Inflammatory macrophage treated with lipopolysaccharide for 1 hour (primary cell): ENCODE measurements at regions not wholly inside any gene's neighbourhood (a gene's known extent, or its start where the extent isn't known, plus 50 kb on each side); places are given as distances from the start of the nearest gene placed in this dataset.
A peak's percentile ranks its signal among the peaks of the same experiment; 100 is the strongest.
"Not testable (repeated sequence)": the region's sequence is repeated elsewhere in the genome, so short reads cannot be mapped to it uniquely, and the experiment has no call there.

Source experiments
- DNase-seq, 2 donors: peaks; one replicate each; pipeline ENCODE4 v3.0.0-alpha.2; 2020 to 2022

GRCh38 chr3:82143661-82144412 is 382.4 kb upstream of the GBE1 start:
- DNase-seq = no peak

DNA sequence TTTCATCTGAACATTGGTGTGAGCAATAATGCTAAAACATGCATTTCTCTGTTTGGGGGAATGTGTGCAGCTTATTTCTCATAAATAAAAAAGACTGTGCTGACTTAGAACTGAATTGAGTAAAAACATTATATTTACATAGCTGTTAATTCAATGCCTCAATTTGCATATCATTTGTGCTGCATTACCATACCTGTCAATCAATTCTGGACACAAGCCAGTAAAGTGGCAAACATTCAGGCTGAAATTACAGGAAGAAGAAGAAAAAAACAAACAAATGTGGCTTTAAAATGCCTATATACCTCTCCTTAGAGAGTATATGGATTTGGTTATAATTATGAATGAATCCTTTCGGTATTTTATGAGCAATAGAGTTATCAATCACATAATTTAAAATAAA is 380.1 kb upstream of the GBE1 start:
- no peak for DNase-seq

- DNase-seq = no peak
These were observed 376.4 kb upstream of the GBE1 start for GRCh38 chr3:82137861-82138260.

DNA sequence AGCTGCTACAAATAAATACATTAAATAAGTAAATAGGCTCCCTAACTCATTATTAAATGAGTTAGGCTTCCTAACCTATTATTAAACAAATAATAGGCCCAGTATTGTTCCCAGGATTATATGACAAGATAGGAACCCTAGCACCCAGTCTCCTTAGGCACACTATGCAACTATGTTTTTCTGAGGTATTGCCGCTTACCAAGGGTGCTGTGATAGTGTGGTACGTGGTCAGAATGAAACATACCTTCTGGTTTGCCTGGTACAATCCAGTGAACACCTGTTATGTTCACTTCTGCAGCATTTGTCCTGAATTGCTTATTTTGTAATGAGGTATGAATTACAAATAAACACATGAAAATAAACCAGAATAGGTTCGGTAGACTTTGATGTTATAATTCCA is 375.6 kb upstream of the GBE1 start:
- DNase-seq = no peak

GRCh38 chr3:82133070-82133606 is 371.7 kb upstream of the GBE1 start:
- peak; percentile 26 to 56 for DNase-seq

- no peak for DNase-seq
These were observed 371.0 kb upstream of the GBE1 start for GRCh38 chr3:82132210-82133069.

- DNase-seq = peak; percentile 87
These were observed 368.6 kb upstream of the GBE1 start for GRCh38 chr3:82130046-82130445.

- no peak for DNase-seq
These were observed 367.9 kb upstream of the GBE1 start for GRCh38 chr3:82129221-82129801.

DNA sequence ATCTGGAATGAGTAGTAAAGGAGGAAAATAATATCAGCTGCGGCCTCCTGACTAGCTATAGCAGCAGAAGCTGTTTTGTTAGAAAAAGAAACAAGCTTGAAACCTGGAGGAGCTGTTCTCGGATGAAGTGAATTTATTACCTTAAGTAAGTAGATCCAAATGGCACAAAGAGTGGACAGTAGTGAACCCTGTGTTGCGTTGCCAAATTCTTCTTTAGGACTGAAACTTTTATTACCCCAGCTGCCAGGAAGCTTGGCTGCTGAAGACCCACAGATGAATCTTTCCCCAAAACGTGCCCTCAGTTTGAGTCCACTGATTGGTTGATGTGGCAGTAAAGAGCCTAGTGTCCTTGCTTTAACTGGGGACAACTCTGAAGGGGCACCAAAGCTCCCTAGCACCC is 366.8 kb upstream of the GBE1 start:
- DNase-seq = no peak

DNA sequence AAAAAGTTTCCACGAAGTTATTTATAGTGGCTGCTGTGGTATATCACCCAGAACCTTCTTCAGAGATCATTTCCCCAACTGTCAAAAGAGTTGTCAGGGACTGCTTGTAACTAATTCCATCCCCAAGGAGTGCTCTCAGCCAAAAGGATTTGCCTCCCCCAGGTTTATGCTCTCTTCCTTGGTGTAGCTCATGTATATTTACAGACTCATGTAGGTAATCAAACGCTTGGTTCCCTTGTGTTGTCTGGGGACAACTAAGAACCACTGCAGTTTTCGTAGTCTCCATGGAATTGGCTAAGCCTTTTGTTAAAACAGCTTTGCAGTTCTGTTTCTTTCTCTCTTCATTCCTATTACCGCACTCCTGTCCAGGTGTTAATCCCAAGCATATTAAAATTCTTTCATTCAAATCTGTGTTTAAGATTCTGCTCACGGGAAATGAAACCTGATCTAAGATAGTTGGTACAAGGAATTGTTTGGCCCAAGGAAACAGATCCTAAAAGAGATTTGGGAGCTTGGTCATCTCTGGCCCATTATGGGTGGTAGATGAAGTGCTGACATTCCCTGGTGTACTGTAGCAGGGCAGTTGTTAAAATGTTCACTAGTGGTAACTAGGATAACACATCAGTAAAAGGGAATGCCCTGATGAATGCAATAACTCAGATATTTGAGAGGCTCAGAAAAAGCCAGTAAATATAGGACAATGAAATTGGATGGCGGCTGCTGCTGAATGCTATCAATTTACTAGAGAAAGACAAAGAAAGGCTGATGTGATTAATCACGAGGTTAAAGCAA is 361.3 kb upstream of the GBE1 start:
- no peak for DNase-seq

- DNase-seq = no peak
These were observed 353.1 kb upstream of the GBE1 start for GRCh38 chr3:82114589-82114988.

- DNase-seq = not testable (repeated sequence)
These were observed 349.3 kb upstream of the GBE1 start for GRCh38 chr3:82110721-82111120.

DNA sequence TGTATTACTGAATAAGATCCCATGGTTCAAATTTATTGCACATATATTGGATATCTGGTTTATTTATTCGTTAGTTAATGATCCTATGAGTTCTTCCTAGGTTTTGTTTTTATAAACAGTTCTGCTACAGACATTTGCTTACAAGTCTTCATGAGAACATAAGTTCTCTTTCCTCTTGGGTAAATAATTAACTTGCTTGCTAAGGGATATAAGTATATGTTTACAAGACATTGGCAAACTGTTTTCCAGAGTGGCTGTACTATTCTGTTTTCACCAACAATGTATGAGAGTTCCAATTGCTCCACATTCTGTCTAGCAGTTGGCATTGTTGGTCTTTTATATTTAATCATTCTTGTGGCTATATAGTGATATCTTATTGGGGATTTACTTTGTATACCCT is 341.8 kb upstream of the GBE1 start:
- no peak for DNase-seq

DNA sequence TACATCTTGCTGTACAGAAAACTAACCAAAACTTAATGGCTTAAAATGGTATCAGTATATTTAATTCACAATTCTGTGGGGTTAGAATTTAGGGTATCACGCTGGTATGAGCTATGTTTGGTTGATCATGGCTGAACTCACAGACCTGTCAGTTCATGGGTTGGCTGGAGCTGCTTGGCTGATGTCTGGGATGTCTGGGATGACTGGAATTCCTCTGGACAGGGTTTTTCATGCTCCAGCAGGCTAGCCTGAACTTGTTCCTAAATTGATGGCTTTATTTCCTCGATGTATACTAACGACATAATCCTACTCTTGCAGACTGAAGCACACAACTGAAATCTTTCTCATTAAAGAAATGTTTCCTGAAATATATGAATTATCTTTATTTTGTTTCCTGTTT is 338.9 kb upstream of the GBE1 start:
- no peak for DNase-seq

- no peak for DNase-seq
These were observed 332.2 kb upstream of the GBE1 start for GRCh38 chr3:82093641-82094040.

GRCh38 chr3:82088749-82089148 is 327.3 kb upstream of the GBE1 start:
- DNase-seq = peak; percentile 2 to 3

DNA sequence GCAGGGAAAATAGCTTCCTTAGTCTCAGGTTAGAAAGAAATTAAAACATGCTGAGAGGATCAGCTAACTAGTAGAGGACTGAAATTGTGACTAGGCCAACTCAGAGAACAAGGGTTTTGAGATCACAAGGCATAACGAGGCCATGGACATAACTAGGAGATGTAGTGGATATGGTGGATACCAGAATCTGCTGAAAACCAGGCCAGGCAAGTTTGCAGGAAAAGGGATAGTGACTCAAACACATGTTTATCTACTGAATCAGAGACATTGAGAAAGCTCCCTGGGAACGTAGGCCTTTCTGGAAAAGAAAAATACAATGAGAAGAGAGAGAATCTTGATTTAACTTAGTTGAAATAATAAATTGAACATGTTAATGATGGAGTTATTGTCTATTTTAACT is 326.5 kb upstream of the GBE1 start:
- no peak for DNase-seq

DNA sequence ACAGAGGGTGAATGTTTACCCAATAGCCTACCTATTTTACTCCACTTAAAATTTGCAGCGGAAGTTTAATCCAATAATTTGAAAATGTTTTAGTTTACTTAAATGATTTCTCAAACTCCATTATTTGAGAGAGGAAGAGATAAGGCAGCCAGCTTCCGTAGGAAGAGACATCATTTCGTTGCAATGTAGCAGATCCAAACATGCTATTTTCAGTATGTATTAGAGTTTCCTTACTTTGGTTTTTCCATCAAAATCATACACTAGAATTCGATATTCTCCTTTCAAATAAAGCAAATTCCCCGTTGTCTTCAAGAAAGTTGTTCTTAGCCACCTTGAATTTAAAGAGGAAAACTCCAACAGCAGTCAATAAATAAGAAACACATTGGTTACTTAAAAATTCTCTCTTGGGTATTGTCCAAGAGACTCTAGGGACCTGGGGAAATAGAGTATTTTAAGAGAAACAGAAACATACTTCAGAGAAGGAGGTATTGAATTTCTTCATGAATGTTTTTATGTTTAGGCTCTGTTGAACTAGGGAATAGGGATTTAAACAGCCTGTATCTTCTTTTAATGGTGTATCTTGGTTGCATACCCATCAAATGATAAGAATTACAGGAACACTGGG is 324.5 kb upstream of the GBE1 start:
- DNase-seq = no peak

- no peak for DNase-seq
These were observed 323.9 kb upstream of the GBE1 start for GRCh38 chr3:82085356-82085755.

DNA sequence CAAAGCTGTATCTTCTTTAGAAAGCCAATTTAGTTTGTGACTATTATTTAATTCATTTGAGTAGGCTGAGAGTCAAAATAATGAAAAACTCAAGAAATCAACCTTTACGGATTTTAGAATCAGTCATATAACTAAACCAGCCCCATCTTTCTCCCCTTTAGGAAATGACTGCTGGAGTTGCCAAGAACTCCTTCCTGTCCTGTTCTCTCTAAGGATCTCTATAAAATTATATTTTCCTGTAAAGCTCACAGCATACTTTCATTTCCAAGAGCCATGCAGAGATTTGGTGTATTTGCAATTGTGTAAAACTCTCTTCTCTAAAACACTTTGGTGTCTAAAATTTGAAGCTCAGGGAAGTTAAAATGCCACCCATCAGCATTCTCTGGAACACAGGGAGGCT is 323.4 kb upstream of the GBE1 start:
- DNase-seq = no peak

DNA sequence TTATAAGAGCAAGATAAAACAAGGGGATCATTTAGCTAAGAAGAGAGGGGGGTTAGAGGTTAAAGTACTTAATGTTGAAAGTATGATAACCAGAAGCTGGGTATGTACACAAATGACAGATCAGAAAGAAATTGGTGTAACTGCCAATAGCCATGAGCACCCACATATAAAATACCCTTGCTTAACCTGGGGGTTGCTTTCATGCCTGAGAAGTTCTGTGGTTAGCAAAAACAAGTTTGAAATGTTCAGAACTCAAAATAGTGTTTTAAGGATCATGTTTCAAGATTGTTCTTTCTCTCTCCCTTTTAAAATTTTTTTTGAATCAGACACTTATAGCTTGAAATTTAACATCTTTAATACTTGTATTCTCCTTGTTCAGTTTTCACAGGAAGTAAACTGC is 321.4 kb upstream of the GBE1 start:
- DNase-seq = no peak

- DNase-seq = no peak
These were observed 319.9 kb upstream of the GBE1 start for GRCh38 chr3:82081351-82081750.
